ENCODE measurements at regions not wholly inside any gene's neighbourhood (a gene's known extent, or its start where the extent isn't known, plus 50 kb on each side); places are given as distances from the start of the nearest gene placed in this dataset.

DNA sequence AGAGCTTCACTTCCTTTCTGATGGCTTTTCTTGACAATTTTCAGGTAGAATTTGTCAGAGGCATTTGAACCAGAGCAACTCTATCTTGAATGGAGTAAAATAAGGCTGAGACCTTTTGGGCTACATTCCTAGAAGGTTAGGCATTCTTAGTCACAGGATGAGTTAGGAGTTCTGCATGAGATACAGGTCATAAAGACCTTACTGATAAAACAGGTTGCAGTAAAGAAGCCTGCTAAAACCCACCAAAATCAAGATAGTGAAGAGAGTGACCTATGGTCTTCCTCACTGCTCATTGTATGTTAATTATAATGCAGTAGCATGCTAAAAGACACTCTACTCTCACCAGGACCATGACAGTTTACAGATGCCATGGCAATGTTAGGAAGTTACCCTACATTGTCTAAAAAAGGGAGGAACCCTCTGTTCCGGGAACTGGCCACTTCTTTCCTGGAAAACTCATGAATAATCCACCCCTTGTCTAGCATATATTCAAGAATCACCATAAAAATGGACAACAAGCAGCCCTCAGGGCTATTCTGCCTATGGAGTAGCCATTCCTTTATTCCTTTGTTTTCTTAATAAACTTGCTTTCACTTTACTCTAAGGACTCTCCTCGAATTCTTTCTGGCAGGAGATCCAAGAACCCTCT lies 1519.7 kb upstream of the TENM4 start:
- TF ChIP-seq, protein P1, sequence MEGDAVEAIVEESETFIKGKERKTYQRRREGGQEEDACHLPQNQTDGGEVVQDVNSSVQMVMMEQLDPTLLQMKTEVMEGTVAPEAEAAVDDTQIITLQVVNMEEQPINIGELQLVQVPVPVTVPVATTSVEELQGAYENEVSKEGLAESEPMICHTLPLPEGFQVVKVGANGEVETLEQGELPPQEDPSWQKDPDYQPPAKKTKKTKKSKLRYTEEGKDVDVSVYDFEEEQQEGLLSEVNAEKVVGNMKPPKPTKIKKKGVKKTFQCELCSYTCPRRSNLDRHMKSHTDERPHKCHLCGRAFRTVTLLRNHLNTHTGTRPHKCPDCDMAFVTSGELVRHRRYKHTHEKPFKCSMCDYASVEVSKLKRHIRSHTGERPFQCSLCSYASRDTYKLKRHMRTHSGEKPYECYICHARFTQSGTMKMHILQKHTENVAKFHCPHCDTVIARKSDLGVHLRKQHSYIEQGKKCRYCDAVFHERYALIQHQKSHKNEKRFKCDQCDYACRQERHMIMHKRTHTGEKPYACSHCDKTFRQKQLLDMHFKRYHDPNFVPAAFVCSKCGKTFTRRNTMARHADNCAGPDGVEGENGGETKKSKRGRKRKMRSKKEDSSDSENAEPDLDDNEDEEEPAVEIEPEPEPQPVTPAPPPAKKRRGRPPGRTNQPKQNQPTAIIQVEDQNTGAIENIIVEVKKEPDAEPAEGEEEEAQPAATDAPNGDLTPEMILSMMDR (IDR thresholded peaks at IDR 0.05), result no peak
- TF ChIP-seq POLR2A (IDR thresholded peaks at IDR 0.05), result no peak
